ENCODE measurements at regions not wholly inside any gene's neighbourhood (a gene's known extent, or its start where the extent isn't known, plus 50 kb on each side); places are given as distances from the start of the nearest gene placed in this dataset.

GRCh38 chrX:124534536-124534935, 188.2 kb downstream of the SH2D1A start:
- H3K4me3 ChIP-seq (ENCODE audit: low read depth, poor library complexity, severe bottlenecking), result no peak overlapping the region
- DNase-seq (ENCODE audit: low spot score in 2 of 2), result no peak
- WGBS, 2 donors, result 58 to 59% methylated on average over 3 of the region's 3 CpGs
- intact Hi-C loops (cut with DNase I; ENCODE audit: low total_unique reads), result no loop called here
- TF ChIP-seq, protein P1, sequence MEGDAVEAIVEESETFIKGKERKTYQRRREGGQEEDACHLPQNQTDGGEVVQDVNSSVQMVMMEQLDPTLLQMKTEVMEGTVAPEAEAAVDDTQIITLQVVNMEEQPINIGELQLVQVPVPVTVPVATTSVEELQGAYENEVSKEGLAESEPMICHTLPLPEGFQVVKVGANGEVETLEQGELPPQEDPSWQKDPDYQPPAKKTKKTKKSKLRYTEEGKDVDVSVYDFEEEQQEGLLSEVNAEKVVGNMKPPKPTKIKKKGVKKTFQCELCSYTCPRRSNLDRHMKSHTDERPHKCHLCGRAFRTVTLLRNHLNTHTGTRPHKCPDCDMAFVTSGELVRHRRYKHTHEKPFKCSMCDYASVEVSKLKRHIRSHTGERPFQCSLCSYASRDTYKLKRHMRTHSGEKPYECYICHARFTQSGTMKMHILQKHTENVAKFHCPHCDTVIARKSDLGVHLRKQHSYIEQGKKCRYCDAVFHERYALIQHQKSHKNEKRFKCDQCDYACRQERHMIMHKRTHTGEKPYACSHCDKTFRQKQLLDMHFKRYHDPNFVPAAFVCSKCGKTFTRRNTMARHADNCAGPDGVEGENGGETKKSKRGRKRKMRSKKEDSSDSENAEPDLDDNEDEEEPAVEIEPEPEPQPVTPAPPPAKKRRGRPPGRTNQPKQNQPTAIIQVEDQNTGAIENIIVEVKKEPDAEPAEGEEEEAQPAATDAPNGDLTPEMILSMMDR (IDR thresholded peaks at IDR 0.05), result no peak
- no peak for TF ChIP-seq POLR2A (IDR thresholded peaks at IDR 0.05)

DNA sequence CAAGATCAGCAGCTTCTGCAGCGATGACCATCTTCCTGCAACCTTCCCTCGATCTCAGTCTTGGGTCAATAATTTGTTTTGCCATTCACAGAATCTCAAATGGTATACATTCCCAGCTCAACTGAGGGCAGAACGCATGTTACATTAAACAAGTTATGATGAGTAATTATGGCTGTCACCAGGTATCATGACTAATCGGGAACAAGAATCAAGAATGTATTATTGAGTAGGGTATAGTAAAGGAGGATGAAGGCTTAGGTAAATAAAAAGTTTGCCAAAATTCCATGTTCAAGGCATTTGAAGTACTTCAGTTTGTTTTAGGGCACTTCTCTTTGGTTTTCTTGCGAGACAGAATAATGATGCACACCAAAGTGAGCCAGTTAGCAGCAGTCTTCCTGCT, 194.1 kb downstream of the SH2D1A start:
- 73 to 75% methylated on average over 5 of the region's 5 CpGs for WGBS, 2 donors
- no peak for DNase-seq (ENCODE audit: low spot score in 2 of 2)
- no peak overlapping the region for H3K4me3 ChIP-seq (ENCODE audit: low read depth, poor library complexity, severe bottlenecking)
- intact Hi-C loops (cut with DNase I; ENCODE audit: low total_unique reads), result no loop called here
- no peak for TF ChIP-seq POLR2A (IDR thresholded peaks at IDR 0.05)
- TF ChIP-seq, protein P1 (IDR thresholded peaks at IDR 0.05), result no peak

- no peak for DNase-seq (ENCODE audit: low spot score in 2 of 2)
- no peak overlapping the region for H3K4me3 ChIP-seq (ENCODE audit: low read depth, poor library complexity, severe bottlenecking)
- intact Hi-C loops (cut with DNase I; ENCODE audit: low total_unique reads), result no loop called here
- TF ChIP-seq, protein P1 (IDR thresholded peaks at IDR 0.05), result no peak
- no peak for TF ChIP-seq POLR2A (IDR thresholded peaks at IDR 0.05)
- 36 to 43% methylated on average over 6 of the region's 6 CpGs for WGBS, 2 donors
These were observed 202.2 kb downstream of the SH2D1A start for GRCh38 chrX:124548571-124548970.

DNA sequence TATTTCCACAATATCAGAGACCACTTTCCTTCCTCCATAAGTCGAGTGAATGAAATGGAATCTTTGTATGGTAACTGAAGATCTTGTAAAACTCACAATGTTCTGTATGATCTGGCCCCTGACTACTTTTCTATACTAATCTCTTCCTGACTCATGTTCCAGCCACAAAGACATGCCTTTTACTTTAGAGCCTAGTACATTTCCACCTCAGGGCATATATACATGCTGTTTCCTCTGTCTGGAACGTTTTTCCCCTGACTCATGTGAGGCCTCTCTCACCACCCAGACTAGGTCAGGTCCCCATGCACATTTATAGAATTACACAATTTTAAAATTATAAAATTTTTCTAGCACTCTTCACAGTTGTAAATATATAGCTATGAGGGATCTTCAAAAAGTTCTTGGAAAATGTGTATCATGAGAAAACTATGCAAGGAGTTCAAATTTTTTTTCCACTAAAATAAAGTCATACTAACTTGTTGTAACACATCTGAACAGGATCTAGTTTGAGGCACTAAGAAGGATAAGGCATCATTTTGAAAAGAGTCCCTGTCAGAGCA, 208.8 kb downstream of the SH2D1A start:
- no peak for TF ChIP-seq POLR2A (IDR thresholded peaks at IDR 0.05)
- TF ChIP-seq, protein P1 (IDR thresholded peaks at IDR 0.05), result no peak
- no peak overlapping the region for H3K4me3 ChIP-seq (ENCODE audit: low read depth, poor library complexity, severe bottlenecking)
- 22 to 30% methylated on average over 2 of the region's 2 CpGs for WGBS, 2 donors
- DNase-seq (ENCODE audit: low spot score in 2 of 2), result no peak
- intact Hi-C loops (cut with DNase I; ENCODE audit: low total_unique reads), result no loop called here

- 73 to 94% methylated on average over 1 of the region's 1 CpG for WGBS, 2 donors
- no peak overlapping the region for H3K4me3 ChIP-seq (ENCODE audit: low read depth, poor library complexity, severe bottlenecking)
- no peak for TF ChIP-seq POLR2A (IDR thresholded peaks at IDR 0.05)
- TF ChIP-seq, protein P1 (IDR thresholded peaks at IDR 0.05), result no peak
These were observed 211.6 kb downstream of the SH2D1A start for GRCh38 chrX:124557976-124558375.

DNA sequence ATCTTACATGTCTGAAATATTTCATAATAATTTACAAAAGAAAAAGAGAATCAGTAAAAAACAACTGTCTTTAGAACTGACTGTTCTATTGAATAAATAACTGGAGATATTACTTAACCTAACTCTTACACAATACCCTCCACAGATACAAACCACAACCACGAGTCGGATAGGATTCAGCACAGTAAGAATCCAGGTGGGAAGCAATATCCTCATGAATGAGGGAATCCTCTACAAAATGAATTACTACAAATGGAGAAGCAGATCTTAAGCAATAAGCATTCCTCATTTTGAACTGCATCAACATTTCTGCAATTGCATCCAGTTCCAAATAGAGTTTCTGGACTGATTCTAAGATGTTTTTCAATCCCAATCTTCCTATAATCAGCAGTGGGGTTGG, 227.1 kb downstream of the SH2D1A start:
- H3K4me3 ChIP-seq (ENCODE audit: low read depth, poor library complexity, severe bottlenecking), result no peak overlapping the region
- intact Hi-C loops (cut with DNase I; ENCODE audit: low total_unique reads), result no loop called here
- DNase-seq (ENCODE audit: low spot score in 2 of 2), result no peak
- 39 to 56% methylated on average over 2 of the region's 2 CpGs for WGBS, 2 donors
- TF ChIP-seq, protein P1 (IDR thresholded peaks at IDR 0.05), result no peak
- no peak for TF ChIP-seq POLR2A (IDR thresholded peaks at IDR 0.05)

More at GRCh38 chrX:124557976-124558375, 211.6 kb downstream of the SH2D1A start:
- intact Hi-C loops (cut with DNase I; ENCODE audit: low total_unique reads), result no loop called here
- no peak for DNase-seq (ENCODE audit: low spot score in 2 of 2)
